ENCODE measurements at regions not wholly inside any gene's neighbourhood (a gene's known extent, or its start where the extent isn't known, plus 50 kb on each side); places are given as distances from the start of the nearest gene placed in this dataset.

DNA sequence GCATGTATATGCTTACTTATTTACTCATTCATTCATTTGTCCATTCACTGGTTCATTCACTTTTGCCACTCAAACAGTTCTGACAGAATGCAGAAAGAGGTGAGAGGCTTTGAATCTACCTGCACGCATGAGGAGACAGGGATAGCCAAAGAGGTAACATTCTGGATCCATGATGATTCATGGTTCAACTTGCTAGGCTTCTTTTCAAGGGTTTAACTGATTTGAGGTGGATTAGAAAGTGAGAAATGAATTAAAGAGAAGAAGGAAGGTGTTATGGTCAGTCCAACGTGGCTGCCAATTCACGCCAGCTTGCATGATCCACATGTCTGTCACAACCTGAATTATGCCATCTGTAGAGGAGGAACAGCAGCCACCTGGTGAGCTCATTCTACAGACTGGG, 260.6 kb downstream of the ARRDC4 start:
- H3K4me3 Mint-ChIP-seq, result no peak overlapping the region
- no peak overlapping the region for H3K27ac Mint-ChIP-seq
- H3K9me3 Mint-ChIP-seq, result no peaks in the 10 kb centered on the region
- TF ChIP-seq, protein P1, sequence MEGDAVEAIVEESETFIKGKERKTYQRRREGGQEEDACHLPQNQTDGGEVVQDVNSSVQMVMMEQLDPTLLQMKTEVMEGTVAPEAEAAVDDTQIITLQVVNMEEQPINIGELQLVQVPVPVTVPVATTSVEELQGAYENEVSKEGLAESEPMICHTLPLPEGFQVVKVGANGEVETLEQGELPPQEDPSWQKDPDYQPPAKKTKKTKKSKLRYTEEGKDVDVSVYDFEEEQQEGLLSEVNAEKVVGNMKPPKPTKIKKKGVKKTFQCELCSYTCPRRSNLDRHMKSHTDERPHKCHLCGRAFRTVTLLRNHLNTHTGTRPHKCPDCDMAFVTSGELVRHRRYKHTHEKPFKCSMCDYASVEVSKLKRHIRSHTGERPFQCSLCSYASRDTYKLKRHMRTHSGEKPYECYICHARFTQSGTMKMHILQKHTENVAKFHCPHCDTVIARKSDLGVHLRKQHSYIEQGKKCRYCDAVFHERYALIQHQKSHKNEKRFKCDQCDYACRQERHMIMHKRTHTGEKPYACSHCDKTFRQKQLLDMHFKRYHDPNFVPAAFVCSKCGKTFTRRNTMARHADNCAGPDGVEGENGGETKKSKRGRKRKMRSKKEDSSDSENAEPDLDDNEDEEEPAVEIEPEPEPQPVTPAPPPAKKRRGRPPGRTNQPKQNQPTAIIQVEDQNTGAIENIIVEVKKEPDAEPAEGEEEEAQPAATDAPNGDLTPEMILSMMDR (IDR thresholded peaks at IDR 0.05; ENCODE audit: unreplicated experiment in 3 of 3), result no peak
- peaks cover 3% of the 10 kb centered on the region for H3K27me3 Mint-ChIP-seq (ENCODE audit: low read depth)
- no peaks in the 10 kb centered on the region for H3K4me1 Mint-ChIP-seq
- no peaks in the 10 kb centered on the region for H3K36me3 Mint-ChIP-seq (ENCODE audit: low read depth)

- TF ChIP-seq, protein P1 (IDR thresholded peaks at IDR 0.05; ENCODE audit: unreplicated experiment in 3 of 3), result no peak
- Mint-ChIP-seq H3K27ac (no peak overlapping the region), H3K27me3 (ENCODE audit: low read depth) (peaks cover 3% of the 10 kb centered on the region), H3K4me1 (no peaks in the 10 kb centered on the region), H3K36me3 (ENCODE audit: low read depth) (no peaks in the 10 kb centered on the region), H3K4me3 (no peak overlapping the region), H3K9me3 (no peaks in the 10 kb centered on the region)
These were observed 261.1 kb downstream of the ARRDC4 start for GRCh38 chr15:98221577-98221976.

GRCh38 chr15:98226149-98226548, 265.6 kb downstream of the ARRDC4 start:
- no peaks in the 10 kb centered on the region for H3K4me1 Mint-ChIP-seq
- no peaks in the 10 kb centered on the region for H3K36me3 Mint-ChIP-seq (ENCODE audit: low read depth)
- no peaks in the 10 kb centered on the region for H3K9me3 Mint-ChIP-seq
- H3K27me3 Mint-ChIP-seq (ENCODE audit: low read depth), result peaks cover 3% of the 10 kb centered on the region
- TF ChIP-seq, protein P1 (IDR thresholded peaks at IDR 0.05; ENCODE audit: unreplicated experiment in 3 of 3), result no peak
- no peak overlapping the region for H3K27ac Mint-ChIP-seq
- H3K4me3 Mint-ChIP-seq, result no peak overlapping the region

DNA sequence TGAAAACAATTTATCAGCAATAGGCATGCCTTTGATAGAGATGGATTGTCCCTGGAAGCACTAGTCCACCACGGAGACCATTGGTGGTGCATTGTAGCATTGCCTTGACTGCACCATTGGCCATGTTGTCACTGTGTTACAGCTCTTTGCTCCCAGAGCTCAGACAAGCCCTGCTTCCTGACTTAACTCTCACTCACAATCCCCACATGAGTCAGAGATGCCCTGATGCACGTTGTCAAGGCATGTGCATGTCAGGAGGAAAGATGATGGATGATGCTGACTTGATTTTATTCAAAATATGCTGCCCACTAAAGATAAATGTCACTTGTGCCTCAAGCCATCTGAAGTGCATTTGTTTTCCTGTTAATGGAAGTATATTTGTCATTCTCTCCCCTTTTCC, 266.1 kb downstream of the ARRDC4 start:
- Mint-ChIP-seq H3K9me3 (no peaks in the 10 kb centered on the region), H3K36me3 (ENCODE audit: low read depth) (no peaks in the 10 kb centered on the region), H3K4me1 (no peaks in the 10 kb centered on the region), H3K4me3 (no peak overlapping the region), H3K27me3 (ENCODE audit: low read depth) (peaks cover 3% of the 10 kb centered on the region), H3K27ac (no peak overlapping the region)
- TF ChIP-seq, protein P1 (IDR thresholded peaks at IDR 0.05; ENCODE audit: unreplicated experiment in 3 of 3), result no peak

DNA sequence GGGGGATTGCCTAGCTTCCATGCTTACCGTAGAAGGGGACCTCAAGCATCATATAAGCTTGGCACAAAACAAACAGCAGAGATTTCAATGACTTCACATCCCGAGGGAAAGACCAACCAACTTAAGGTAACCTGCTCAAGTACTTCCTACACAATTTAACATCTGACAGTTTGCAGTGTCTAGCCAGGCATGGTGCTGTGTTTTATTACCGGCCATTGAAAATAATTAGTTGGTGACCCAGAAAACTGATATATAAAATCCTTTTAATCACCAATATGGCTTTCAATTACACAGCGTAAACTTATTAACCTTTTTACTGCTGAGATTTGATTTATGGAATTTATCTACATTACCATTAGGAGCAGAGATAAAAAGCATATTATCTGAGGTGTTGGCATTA, 268.3 kb downstream of the ARRDC4 start:
- Mint-ChIP-seq H3K4me3 (no peak overlapping the region), H3K9me3 (no peaks in the 10 kb centered on the region), H3K36me3 (ENCODE audit: low read depth) (no peaks in the 10 kb centered on the region), H3K27ac (no peak overlapping the region), H3K27me3 (ENCODE audit: low read depth) (peaks cover 3% of the 10 kb centered on the region), H3K4me1 (no peaks in the 10 kb centered on the region)
- TF ChIP-seq, protein P1 (IDR thresholded peaks at IDR 0.05; ENCODE audit: unreplicated experiment in 3 of 3), result no peak

GRCh38 chr15:98230975-98231374, 270.5 kb downstream of the ARRDC4 start:
- H3K9me3 Mint-ChIP-seq, result no peaks in the 10 kb centered on the region
- TF ChIP-seq, protein P1 (IDR thresholded peaks at IDR 0.05; ENCODE audit: unreplicated experiment in 3 of 3), result no peak
- H3K4me1 Mint-ChIP-seq, result no peaks in the 10 kb centered on the region
- no peak overlapping the region for H3K4me3 Mint-ChIP-seq
- peaks cover 8% of the 10 kb centered on the region for H3K27me3 Mint-ChIP-seq (ENCODE audit: low read depth)
- H3K36me3 Mint-ChIP-seq (ENCODE audit: low read depth), result no peaks in the 10 kb centered on the region
- no peak overlapping the region for H3K27ac Mint-ChIP-seq

Measured in nephron (organoid).